IPS DF 6.9 (cell line): ENCODE measurements at regions not wholly inside any gene's neighbourhood (a gene's known extent, or its start where the extent isn't known, plus 50 kb on each side); places are given as distances from the start of the nearest gene placed in this dataset.
"Not testable (repeated sequence)": the region's sequence is repeated elsewhere in the genome, so short reads cannot be mapped to it uniquely, and the experiment has no call there.

ENCODE experiments used
- DNase-seq: peaks from one replicate; pipeline ENCODE4 v3.0.0-alpha.2; 2013; ENCODE audit warnings: low read depth, low spot score
- H3K27ac ChIP-seq: one replicate; pipeline ENCODE4 v1.5.1; 2013; ENCODE audit warnings: low read length, control low read depth
- H3K27me3 ChIP-seq: 2 replicates; pipeline ENCODE4 v1.6.1; 2013; ENCODE audit warnings: mild to moderate bottlenecking, low read length; ENCODE audit not compliant: control insufficient read depth, insufficient read depth
- H3K36me3 ChIP-seq: 2 replicates; pipeline ENCODE4 v1.6.1; 2013; ENCODE audit warnings: low read length; ENCODE audit not compliant: control insufficient read depth, insufficient read depth
- H3K4me1 ChIP-seq: 2 replicates; pipeline ENCODE4 v1.6.1; 2013; ENCODE audit warnings: low read length; ENCODE audit not compliant: control insufficient read depth, insufficient read depth
- H3K4me3 ChIP-seq: 2 replicates; pipeline ENCODE4 v1.5.1; 2013; ENCODE audit warnings: mild to moderate bottlenecking, low read length
- H3K9me3 ChIP-seq: 2 replicates; pipeline ENCODE4 v1.6.1; 2013; ENCODE audit warnings: low read length, inconsistent platforms; ENCODE audit not compliant: control insufficient read depth, insufficient read depth
- WGBS: extraction: QIAGEN DNeasy Blood & Tissue Kit; methylation state at CpG from one replicate; pipeline ENCODE4 v1.1.7; 2013; ENCODE audit warnings: mixed read lengths, missing lambda C conversion rate; ENCODE audit not compliant: insufficient read length, insufficient coverage; 5-methylcytosine and 5-hydroxymethylcytosine counted together

- DNase-seq, result no peak
- Histone ChIP-seq H3K4me1 (no peaks in the 10 kb centered on the region), H3K4me3 (no peak overlapping the region), H3K36me3 (no peaks in the 10 kb centered on the region), H3K27ac (no peak overlapping the region), H3K27me3 (no peaks in the 10 kb centered on the region), H3K9me3 (no peaks in the 10 kb centered on the region)
Observed at GRCh38 chr4:169898095-169898494, 128.1 kb downstream of the MFAP3L start.

DNA sequence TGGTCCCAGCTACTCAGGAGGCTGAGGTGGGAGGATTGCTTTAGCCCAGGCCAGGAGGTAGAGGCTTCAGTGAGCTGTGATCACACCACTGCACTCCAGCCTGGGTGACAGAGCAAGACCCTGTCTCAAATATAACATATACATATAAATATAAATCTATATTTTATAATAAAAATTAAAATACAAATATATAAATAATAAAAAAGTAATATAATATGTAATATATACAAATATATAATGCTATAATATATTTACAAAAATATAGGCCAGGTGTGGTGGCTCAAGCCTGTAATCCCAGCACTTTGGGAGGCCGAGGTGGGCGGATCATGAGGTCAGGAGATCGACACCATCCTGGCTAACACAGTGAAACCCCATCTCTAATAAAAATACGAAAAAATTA is 131.4 kb downstream of the MFAP3L start:
- not testable (repeated sequence) for DNase-seq, H3K36me3 ChIP-seq, H3K4me1 ChIP-seq, H3K9me3 ChIP-seq, H3K27ac ChIP-seq, H3K4me3 ChIP-seq, H3K27me3 ChIP-seq
- no CpG with 5 or more reads among the region's 4 CpGs for WGBS

DNA sequence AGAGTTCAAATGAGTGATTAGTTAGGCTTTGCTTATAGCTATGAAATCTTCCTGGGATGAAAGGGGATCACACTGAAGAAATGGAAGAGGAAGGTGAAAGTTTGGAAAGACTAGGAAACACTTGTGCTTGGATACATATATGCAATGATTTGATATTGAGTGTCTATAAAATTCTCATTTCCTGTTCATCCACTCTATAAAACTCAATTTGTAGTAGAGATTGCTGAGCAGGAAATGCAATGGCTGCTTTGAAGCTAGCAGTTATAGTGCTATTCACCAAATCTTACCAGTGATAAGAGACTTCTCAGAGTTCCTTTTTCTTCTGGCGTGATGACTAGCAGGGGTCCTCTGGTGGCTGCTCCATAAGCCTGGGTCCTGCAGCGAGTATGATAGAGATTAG is 128.1 kb upstream of the HPF1 start:
- Histone ChIP-seq H3K4me1 (0 out of 2 replicates have a peak, but pooled peaks cover 2% of the 10 kb centered on the region), H3K9me3 (no peaks in the 10 kb centered on the region), H3K27me3 (no peaks in the 10 kb centered on the region), H3K27ac (no peak overlapping the region), H3K36me3 (no peaks in the 10 kb centered on the region), H3K4me3 (no peak overlapping the region)
- no peak for DNase-seq
- no CpG with 5 or more reads among the region's 2 CpGs for WGBS

DNA sequence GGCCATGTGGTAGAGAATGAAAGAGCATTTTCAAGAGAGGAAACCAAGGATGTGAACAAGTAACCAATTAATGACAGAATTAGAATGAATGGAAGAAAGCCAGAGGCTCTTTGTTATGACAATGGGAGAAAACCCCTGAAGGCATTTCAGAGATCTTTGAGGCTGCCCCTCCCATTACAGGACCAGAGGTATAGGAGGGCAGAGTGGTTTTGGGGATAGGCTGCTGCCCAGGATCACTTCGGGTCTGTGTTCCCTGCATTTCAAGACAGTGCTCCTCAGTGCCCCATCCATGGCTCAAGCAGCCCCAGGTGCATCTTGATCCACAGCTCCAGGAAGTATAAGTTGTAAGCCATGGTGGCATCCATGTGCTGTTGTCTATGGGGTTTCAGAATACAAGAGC is 124.0 kb upstream of the HPF1 start:
- Histone ChIP-seq H3K27ac (no peak overlapping the region), H3K4me1 (peaks cover 2% of the 10 kb centered on the region; the same call in 1 of the 2 replicates), H3K27me3 (no peaks in the 10 kb centered on the region), H3K9me3 (no peaks in the 10 kb centered on the region), H3K4me3 (no peak overlapping the region), H3K36me3 (no peaks in the 10 kb centered on the region)
- no CpG with 5 or more reads among the region's 1 CpG for WGBS
- DNase-seq, result no peak

GRCh38 chr4:169870507-169870906 is 112.8 kb upstream of the HPF1 start:
- Histone ChIP-seq H3K9me3 (no peaks in the 10 kb centered on the region; the same call in 1 of the 2 replicates), H3K4me1 (no peaks in the 10 kb centered on the region), H3K27me3 (no peaks in the 10 kb centered on the region), H3K36me3 (no peaks in the 10 kb centered on the region), H3K4me3 (no peak overlapping the region), H3K27ac (no peak overlapping the region)
- WGBS, result no CpG with 5 or more reads among the region's 3 CpGs
- DNase-seq, result no peak

DNA sequence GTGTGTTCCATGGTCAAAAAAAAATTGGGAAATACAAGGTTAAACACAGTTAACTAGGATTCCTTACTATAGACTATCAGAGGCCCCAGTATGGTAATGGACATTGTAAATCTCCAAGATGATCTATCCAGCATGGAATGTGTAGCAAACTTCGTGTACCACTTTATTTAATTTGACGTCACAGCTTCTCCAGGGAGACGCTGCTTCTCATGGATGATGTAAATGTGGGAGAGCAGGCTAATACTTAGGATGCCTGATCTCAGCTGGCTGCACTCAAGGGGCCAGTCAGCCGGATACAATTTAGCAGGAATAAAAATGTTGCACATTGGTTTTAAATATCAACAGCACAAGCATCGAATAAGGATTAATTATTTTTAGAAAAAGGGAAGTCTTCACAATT is 111.7 kb upstream of the HPF1 start:
- WGBS, result no CpG with 5 or more reads among the region's 5 CpGs
- Histone ChIP-seq H3K4me3 (no peak overlapping the region), H3K27me3 (no peaks in the 10 kb centered on the region), H3K27ac (no peak overlapping the region), H3K4me1 (no peaks in the 10 kb centered on the region), H3K9me3 (no peaks in the 10 kb centered on the region; the same call in 1 of the 2 replicates), H3K36me3 (no peaks in the 10 kb centered on the region)
- DNase-seq, result no peak

- no CpG with 5 or more reads among the region's 1 CpG for WGBS
- Histone ChIP-seq H3K9me3 (no peaks in the 10 kb centered on the region), H3K36me3 (no peaks in the 10 kb centered on the region), H3K4me3 (no peak overlapping the region), H3K27ac (no peak overlapping the region), H3K27me3 (no peaks in the 10 kb centered on the region), H3K4me1 (peaks cover 1% of the 10 kb centered on the region; the same call in 1 of the 2 replicates)
- no peak for DNase-seq
Observed at GRCh38 chr4:169861593-169861992, 103.8 kb upstream of the HPF1 start.

GRCh38 chr4:169859366-169860216 is 101.8 kb upstream of the HPF1 start:
- no CpG with 5 or more reads among the region's 14 CpGs for WGBS
- peaks cover 1% of the 10 kb centered on the region; the same call in 1 of the 2 replicates for H3K4me1 ChIP-seq
- H3K27ac ChIP-seq, result no peak overlapping the region
- DNase-seq, result no peak
- H3K4me3 ChIP-seq, result no peak overlapping the region
- no peaks in the 10 kb centered on the region for H3K36me3 ChIP-seq
- H3K27me3 ChIP-seq, result no peaks in the 10 kb centered on the region
- no peaks in the 10 kb centered on the region for H3K9me3 ChIP-seq

GRCh38 chr4:169854090-169854489 is 96.3 kb upstream of the HPF1 start:
- Histone ChIP-seq H3K4me1 (peaks cover 2% of the 10 kb centered on the region), H3K27ac (no peak overlapping the region), H3K27me3 (no peaks in the 10 kb centered on the region), H3K9me3 (no peaks in the 10 kb centered on the region), H3K36me3 (no peaks in the 10 kb centered on the region), H3K4me3 (no peak overlapping the region)
- no peak for DNase-seq
- no CpG with 5 or more reads among the region's 3 CpGs for WGBS

DNA sequence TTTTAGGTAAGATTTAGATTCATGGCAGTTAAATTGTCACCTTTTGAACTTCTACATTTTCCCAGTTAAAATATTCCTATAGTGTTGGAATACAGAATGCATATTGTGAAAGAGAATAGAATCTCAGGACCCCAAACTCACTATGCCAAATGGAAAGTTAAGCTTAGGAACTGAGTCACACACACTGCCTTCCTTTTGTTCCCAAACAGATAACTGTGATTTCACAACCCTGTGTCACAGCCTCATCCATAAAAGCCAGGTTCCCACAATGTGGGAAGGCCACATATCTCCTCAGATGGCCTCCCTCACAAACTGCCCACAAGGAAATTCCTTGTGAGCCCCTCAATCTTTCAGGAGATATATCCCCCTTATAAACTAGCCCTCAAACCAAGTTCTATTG is 94.7 kb upstream of the HPF1 start:
- H3K4me3 ChIP-seq, result no peak overlapping the region
- H3K4me1 ChIP-seq, result peaks cover 2% of the 10 kb centered on the region
- no peak for DNase-seq
- H3K36me3 ChIP-seq, result no peaks in the 10 kb centered on the region
- no peaks in the 10 kb centered on the region for H3K27me3 ChIP-seq
- no peak overlapping the region for H3K27ac ChIP-seq
- H3K9me3 ChIP-seq, result no peaks in the 10 kb centered on the region

GRCh38 chr4:169851750-169852149 is 94.0 kb upstream of the HPF1 start:
- no peak overlapping the region for H3K4me3 ChIP-seq
- no peaks in the 10 kb centered on the region for H3K27me3 ChIP-seq
- H3K4me1 ChIP-seq, result peaks cover 2% of the 10 kb centered on the region
- no peaks in the 10 kb centered on the region for H3K9me3 ChIP-seq
- no CpG with 5 or more reads among the region's 3 CpGs for WGBS
- H3K27ac ChIP-seq, result no peak overlapping the region
- DNase-seq, result no peak
- no peaks in the 10 kb centered on the region for H3K36me3 ChIP-seq
